ENCODE measurements at regions not wholly inside any gene's neighbourhood (a gene's known extent, or its start where the extent isn't known, plus 50 kb on each side); places are given as distances from the start of the nearest gene placed in this dataset.

GRCh38 chr1:56132520-56132919 is 446.8 kb downstream of the PLPP3 start:
- no peak for TF ChIP-seq CTCF (conservative IDR thresholded peaks at IDR 0.05; ENCODE audit: low read length)
- no peak for TF ChIP-seq EZH2phosphoT487 (IDR thresholded peaks at IDR 0.05; ENCODE audit: borderline replicate concordance)

All from Loucy (cell line).